PFSK-1 (cell line): ENCODE measurements at regions not wholly inside any gene's neighbourhood (a gene's known extent, or its start where the extent isn't known, plus 50 kb on each side); places are given as distances from the start of the nearest gene placed in this dataset.

Experiments used
- FOXP2 ChIP-seq: optimal IDR thresholded peaks from 2 replicates; pipeline ENCODE3; 2011; ENCODE audit warnings: borderline replicate concordance, control low read depth, inconsistent platforms; ENCODE audit not compliant: insufficient read depth; ENCODE audit errors: extremely low read length, extremely low read depth
- POLR2AphosphoS5 ChIP-seq: IDR thresholded peaks from 2 replicates; pipeline ENCODE4 v1.6.1; 2012; ENCODE audit warnings: low read depth, mild to moderate bottlenecking, control low read depth, low read length, moderate library complexity
- SIN3A ChIP-seq: IDR thresholded peaks from 2 replicates; pipeline ENCODE4 v1.6.1; 2012; ENCODE audit warnings: mild to moderate bottlenecking, low read length, moderate library complexity, borderline replicate concordance; ENCODE audit not compliant: insufficient read depth
- TAF1 ChIP-seq: IDR thresholded peaks from 2 replicates; pipeline ENCODE4 v1.6.1; 2012; ENCODE audit warnings: low read length, control low read depth, borderline replicate concordance; ENCODE audit not compliant: insufficient read depth
- TF ChIP-seq, protein P1 (sequence below), 2 experiments: IDR thresholded peaks; 2 replicates each; pipeline versions ENCODE4 v1.6.1 to v1.8.0; 2011 to 2012; ENCODE audit warnings: low read depth in 2 of 2, low read length in 2 of 2, control low read depth in 1 of 2, inconsistent platforms in 1 of 2, mild to moderate bottlenecking in 1 of 2, moderate library complexity in 1 of 2; ENCODE audit not compliant: insufficient read depth in 1 of 2

DNA sequence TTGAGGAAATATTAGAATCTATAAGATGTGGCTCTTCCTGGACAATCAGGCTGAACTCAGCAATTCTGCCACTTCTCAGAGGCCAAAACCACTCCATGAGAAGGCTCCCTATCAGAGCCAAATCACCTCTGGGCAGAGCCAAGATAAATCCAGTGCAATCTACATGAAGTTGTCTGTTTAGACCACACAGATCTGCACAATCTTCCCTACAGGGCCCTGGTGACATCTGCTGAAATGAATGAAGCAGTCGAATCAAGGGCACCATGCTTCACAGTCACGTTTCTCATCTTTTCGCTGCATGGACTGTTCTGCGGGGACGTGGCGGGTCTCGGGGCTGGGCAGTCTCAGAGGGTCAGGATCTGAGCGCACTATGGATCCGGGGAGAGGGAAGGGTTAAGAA, 60.1 kb upstream of the CD93 start:
- no peak for TF ChIP-seq TAF1
- TF ChIP-seq POLR2AphosphoS5: no peak
- TF ChIP-seq, protein P1, sequence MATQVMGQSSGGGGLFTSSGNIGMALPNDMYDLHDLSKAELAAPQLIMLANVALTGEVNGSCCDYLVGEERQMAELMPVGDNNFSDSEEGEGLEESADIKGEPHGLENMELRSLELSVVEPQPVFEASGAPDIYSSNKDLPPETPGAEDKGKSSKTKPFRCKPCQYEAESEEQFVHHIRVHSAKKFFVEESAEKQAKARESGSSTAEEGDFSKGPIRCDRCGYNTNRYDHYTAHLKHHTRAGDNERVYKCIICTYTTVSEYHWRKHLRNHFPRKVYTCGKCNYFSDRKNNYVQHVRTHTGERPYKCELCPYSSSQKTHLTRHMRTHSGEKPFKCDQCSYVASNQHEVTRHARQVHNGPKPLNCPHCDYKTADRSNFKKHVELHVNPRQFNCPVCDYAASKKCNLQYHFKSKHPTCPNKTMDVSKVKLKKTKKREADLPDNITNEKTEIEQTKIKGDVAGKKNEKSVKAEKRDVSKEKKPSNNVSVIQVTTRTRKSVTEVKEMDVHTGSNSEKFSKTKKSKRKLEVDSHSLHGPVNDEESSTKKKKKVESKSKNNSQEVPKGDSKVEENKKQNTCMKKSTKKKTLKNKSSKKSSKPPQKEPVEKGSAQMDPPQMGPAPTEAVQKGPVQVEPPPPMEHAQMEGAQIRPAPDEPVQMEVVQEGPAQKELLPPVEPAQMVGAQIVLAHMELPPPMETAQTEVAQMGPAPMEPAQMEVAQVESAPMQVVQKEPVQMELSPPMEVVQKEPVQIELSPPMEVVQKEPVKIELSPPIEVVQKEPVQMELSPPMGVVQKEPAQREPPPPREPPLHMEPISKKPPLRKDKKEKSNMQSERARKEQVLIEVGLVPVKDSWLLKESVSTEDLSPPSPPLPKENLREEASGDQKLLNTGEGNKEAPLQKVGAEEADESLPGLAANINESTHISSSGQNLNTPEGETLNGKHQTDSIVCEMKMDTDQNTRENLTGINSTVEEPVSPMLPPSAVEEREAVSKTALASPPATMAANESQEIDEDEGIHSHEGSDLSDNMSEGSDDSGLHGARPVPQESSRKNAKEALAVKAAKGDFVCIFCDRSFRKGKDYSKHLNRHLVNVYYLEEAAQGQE (IDR thresholded peaks at IDR 0.05; ENCODE audit: insufficient read depth in 1 of 2, low read depth in 2 of 2, low read length in 2 of 2): no peak
- TF ChIP-seq SIN3A: no peak
- no peak for TF ChIP-seq FOXP2

DNA sequence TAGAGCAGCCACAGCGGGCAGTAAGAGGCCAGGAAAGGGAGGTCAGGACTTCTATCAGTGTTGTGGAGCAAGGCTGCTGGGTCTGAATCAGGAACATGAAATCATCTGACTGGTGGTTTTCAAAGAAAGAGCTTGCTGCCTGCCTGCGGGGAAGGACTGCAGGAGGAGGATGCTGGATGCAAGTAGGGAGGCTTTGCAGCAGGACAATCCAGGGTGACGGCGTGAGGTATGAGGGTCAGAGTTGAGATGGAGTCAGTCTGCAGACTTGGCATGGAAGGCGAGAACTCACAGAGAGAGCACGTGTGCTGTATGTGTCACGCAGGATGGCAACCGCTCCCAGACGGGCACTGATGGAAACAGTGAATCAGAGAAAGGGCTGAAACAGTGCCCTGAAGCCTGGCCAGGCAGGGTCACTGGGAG, 59.2 kb upstream of the CD93 start:
- TF ChIP-seq, protein P1 (IDR thresholded peaks at IDR 0.05; ENCODE audit: insufficient read depth in 1 of 2, low read depth in 2 of 2, low read length in 2 of 2): no peak
- TF ChIP-seq FOXP2 (no peak), TAF1 (no peak), SIN3A (no peak)

DNA sequence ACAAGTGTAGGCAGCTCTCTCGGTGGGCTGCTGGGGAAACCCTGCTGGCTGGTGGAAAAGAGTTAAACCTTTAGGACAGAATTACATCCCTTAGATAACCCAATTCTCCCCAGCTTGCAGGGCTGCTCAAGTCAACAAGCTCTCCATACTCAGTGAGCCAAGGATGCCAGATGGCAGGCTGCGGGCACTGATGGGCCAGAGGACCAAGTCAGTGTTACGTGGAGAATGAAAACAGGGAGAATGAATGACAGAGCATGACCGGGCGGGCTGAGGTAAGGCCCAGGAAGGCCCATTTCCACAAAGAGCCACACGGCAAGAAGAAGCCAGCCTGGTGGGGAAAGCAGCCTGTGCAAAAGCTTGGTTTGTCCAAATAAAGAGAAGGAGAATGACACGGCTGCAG, 58.7 kb upstream of the CD93 start:
- TF ChIP-seq SIN3A: no peak
- TF ChIP-seq, protein P1 (IDR thresholded peaks at IDR 0.05; ENCODE audit: insufficient read depth in 1 of 2, low read depth in 2 of 2, low read length in 2 of 2): no peak
- TF ChIP-seq FOXP2: no peak
- TF ChIP-seq POLR2AphosphoS5: no peak
- TF ChIP-seq TAF1: no peak

DNA sequence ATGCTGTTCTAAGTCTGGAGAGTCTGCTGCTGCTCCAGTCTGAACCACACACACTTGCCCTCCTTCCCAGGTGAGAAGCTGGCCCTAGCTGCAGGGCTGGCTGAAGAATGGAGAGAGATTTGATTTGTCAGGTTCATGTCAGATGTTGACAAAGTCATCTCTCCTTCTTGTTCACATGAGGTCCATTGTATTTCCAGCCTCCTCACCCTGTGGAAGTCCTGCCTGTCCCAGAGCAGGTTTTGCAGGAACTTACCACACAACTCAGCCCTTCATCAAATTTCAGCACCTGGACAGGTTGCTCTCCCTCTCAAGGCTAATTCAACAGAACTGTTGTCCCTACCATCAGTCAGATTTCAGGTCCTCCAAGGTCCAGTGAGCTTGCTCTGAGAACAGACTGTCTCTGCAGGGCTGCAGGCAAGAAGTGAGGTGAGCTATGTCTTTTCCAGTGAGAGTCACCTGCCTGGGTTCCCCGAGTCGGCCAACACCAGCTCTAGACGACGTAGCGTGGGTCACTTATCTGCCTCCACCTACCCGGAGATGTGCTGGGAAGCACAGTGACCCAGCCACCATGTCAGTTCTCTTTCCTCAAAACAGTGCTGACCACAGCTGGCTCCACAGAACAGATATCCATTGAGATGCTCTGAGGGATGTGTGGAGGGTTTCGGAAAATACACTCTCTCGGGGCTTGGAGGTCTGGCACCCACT, 58.0 kb upstream of the CD93 start:
- TF ChIP-seq SIN3A (no peak), TAF1 (no peak), POLR2AphosphoS5 (no peak)

DNA sequence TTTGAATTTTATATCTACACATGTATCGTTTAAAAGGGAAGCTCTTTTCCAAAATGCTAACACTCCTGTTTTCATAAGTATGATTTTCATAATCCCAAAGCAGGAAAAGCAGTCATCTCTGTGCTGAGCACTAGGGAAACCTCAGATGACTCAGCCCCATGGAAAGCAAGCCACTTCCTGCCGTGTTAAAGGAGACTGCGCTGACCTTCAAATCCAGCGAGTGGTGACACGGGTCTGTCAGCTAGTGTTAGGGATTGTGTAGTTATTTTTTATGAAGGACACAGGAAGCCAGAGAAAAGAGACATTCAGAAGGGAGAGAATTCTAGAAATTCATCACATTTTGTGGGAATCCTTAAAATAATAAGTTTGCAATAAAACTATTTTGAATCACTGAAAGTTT, 57.0 kb upstream of the CD93 start:
- TF ChIP-seq, protein P1 (IDR thresholded peaks at IDR 0.05; ENCODE audit: insufficient read depth in 1 of 2, low read depth in 2 of 2, low read length in 2 of 2): 0 out of 4 replicates have a peak, but pooled peaks of 1 of the 2 experiments have one; percentile 18
- TF ChIP-seq FOXP2 (no peak), TAF1 (no peak)
